Uterus (tissue), 3 donors: ENCODE measurements at regions not wholly inside any gene's neighbourhood (a gene's known extent, or its start where the extent isn't known, plus 50 kb on each side); places are given as distances from the start of the nearest gene placed in this dataset.

Experiments
- DNase-seq, 2 donors: peaks; one replicate each; pipeline ENCODE4 v3.0.0-alpha.2; 2019 to 2020
- H3K27ac ChIP-seq, 2 donors: fragments of 200-600 bp; sonication (generic); 1 replicate in 1 of 2; 2 replicates in 1 of 2; pipeline ENCODE4 v1.5.1; 2016 to 2018
- H3K27me3 ChIP-seq, 2 donors: fragments of 200-600 bp; sonication (generic); one replicate each; pipeline ENCODE4 v1.5.1; 2018 to 2019; ENCODE audit warnings: control low read depth in 1 of 2
- H3K36me3 ChIP-seq, 2 donors: fragments of 200-600 bp; sonication (generic); one replicate each; pipeline ENCODE4 v1.5.1; 2019; ENCODE audit warnings: control low read depth in 1 of 2
- H3K4me1 ChIP-seq, 2 donors: fragments of 200-600 bp; sonication (generic); one replicate each; pipeline ENCODE4 v1.5.1; 2018 to 2019; ENCODE audit warnings: control low read depth in 1 of 2
- H3K4me3 ChIP-seq, 2 donors: fragments of 200-600 bp; sonication (generic); 1 replicate in 1 of 2; 2 replicates in 1 of 2; pipeline ENCODE4 v1.5.1; 2018 to 2019; ENCODE audit warnings: mild to moderate bottlenecking in 1 of 2
- H3K9me3 ChIP-seq, 2 donors: fragments of 200-600 bp; sonication (generic); one replicate each; pipeline ENCODE4 v1.5.1; 2019; ENCODE audit warnings: control low read depth in 1 of 2
- CTCF ChIP-seq, 4 experiments: fragments of 200-600 bp in 2 of 4; fragments of 450-650 bp in 2 of 4; sonication (generic) in 2 of 4; IDR thresholded peaks; one replicate each; pipeline ENCODE4 v1.5.1; 2016 to 2019; ENCODE audit warnings: antibody characterized with exemption in 4 of 4, mild to moderate bottlenecking in 2 of 4, moderate library complexity in 1 of 4
- POLR2A ChIP-seq, 2 donors: fragments of 450-650 bp; IDR thresholded peaks; one replicate each; pipeline ENCODE4 v1.6.1; 2016; ENCODE audit warnings: antibody characterized with exemption in 2 of 2, mild to moderate bottlenecking in 1 of 2, moderate library complexity in 1 of 2
- intact Hi-C: fragments of 100-400 bp; cut with DNase I; formaldehyde crosslinking; loops from one replicate; pipeline ENCODE4 v1.15.1; 2023; ENCODE audit warnings: low total_unique reads
- donor health status: DM: yes; HTN: yes; CAD: no.

GRCh38 chr6:137733372-137733771, 133.7 kb upstream of the TNFAIP3 start:
- no peak for DNase-seq
- H3K4me3 ChIP-seq: no peak overlapping the region
- intact Hi-C loops: no loop called here
- TF ChIP-seq POLR2A (IDR thresholded peaks at IDR 0.05) (no peak), CTCF (IDR thresholded peaks at IDR 0.05) (no peak)
- no peaks in the 10 kb centered on the region for H3K36me3 ChIP-seq
- no peak overlapping the region for H3K27ac ChIP-seq
- no peaks in the 10 kb centered on the region for H3K4me1 ChIP-seq
- H3K9me3 ChIP-seq: no peaks in the 10 kb centered on the region
- H3K27me3 ChIP-seq: no peaks in the 10 kb centered on the region

- H3K27ac ChIP-seq: no peak overlapping the region
Observed at GRCh38 chr6:137734005-137734874, 132.8 kb upstream of the TNFAIP3 start.

DNA sequence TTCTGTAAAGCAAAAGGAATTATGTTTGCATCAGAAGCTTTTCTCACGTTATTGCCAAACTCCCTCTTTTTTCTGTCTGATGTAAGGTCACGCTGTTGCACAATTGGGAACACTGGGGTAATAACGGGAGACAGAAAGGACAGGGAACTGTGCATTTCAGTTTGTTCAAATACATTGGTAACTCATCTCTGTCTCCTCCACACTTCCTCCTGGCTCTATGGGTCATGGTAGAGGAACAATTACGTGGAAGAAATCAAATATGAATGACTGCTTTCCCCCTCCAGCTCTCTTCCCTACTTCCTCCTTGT, 132.2 kb upstream of the TNFAIP3 start:
- intact Hi-C loops: no loop called here
- no peaks in the 10 kb centered on the region for H3K27me3 ChIP-seq
- TF ChIP-seq POLR2A (IDR thresholded peaks at IDR 0.05) (no peak), CTCF (IDR thresholded peaks at IDR 0.05) (no peak)
- no peaks in the 10 kb centered on the region for H3K9me3 ChIP-seq
- H3K4me1 ChIP-seq: no peaks in the 10 kb centered on the region
- no peak for DNase-seq
- no peak overlapping the region for H3K27ac ChIP-seq
- no peak overlapping the region for H3K4me3 ChIP-seq
- no peaks in the 10 kb centered on the region for H3K36me3 ChIP-seq

More at GRCh38 chr6:137734005-137734874, 132.8 kb upstream of the TNFAIP3 start:
- Histone ChIP-seq H3K36me3 (no peaks in the 10 kb centered on the region), H3K27me3 (no peaks in the 10 kb centered on the region), H3K9me3 (no peaks in the 10 kb centered on the region), H3K4me3 (no peak overlapping the region), H3K4me1 (no peaks in the 10 kb centered on the region)
- intact Hi-C loops: no loop called here
- DNase-seq: no peak
- TF ChIP-seq POLR2A (IDR thresholded peaks at IDR 0.05) (no peak), CTCF (IDR thresholded peaks at IDR 0.05) (no peak)

DNA sequence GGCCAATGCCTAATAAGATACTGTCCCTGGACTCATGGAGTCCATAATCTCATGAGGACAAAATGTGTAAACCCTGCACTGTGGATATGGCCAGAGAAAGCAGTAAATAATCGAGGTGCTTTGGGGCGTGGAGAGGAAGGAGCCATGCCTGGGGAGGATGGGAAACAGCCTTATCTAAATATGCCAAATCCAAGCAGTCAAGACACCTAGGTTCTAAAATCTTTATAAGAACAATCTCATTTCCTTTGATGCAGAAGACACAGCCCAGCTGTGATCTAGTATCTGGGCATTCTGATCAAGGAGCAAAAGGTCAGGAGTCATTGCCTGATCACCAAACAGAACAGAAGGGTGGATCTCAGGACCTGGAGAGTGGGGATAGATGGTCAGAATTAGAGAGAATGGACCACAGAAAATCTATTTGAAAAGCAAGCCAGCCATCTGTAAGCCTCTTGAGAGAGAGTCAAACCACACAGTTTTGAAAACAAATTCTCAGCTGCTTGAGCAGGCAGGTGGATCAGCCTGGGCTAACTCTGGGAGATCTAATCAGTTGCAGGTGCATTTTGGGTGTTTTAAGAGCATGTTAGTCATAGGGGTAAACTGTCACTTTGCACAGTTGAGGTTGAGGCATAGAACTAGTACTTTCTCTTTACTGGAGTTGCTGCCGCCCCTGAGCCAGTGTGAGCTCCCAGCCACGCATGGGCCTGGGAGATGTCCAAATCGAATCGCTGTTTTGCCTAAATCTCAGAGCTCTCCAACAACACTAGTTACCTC, 130.8 kb upstream of the TNFAIP3 start:
- Histone ChIP-seq H3K4me1 (no peaks in the 10 kb centered on the region), H3K27me3 (no peaks in the 10 kb centered on the region), H3K4me3 (no peak overlapping the region), H3K9me3 (no peaks in the 10 kb centered on the region), H3K36me3 (no peaks in the 10 kb centered on the region), H3K27ac (no peak overlapping the region)
- DNase-seq: no peak
- no peak for TF ChIP-seq POLR2A (IDR thresholded peaks at IDR 0.05)
- TF ChIP-seq CTCF (IDR thresholded peaks at IDR 0.05): no peak
- intact Hi-C loops: no loop called here

- TF ChIP-seq CTCF (IDR thresholded peaks at IDR 0.05) (no peak), POLR2A (IDR thresholded peaks at IDR 0.05) (no peak)
- DNase-seq: no peak
- Histone ChIP-seq H3K9me3 (no peaks in the 10 kb centered on the region), H3K27ac (no peak overlapping the region), H3K4me1 (no peaks in the 10 kb centered on the region), H3K4me3 (no peak overlapping the region), H3K36me3 (no peaks in the 10 kb centered on the region), H3K27me3 (no peaks in the 10 kb centered on the region)
- intact Hi-C loops: no loop called here
Observed at GRCh38 chr6:137736911-137737310, 130.1 kb upstream of the TNFAIP3 start.
